ENCODE measurements at regions not wholly inside any gene's neighbourhood (a gene's known extent, or its start where the extent isn't known, plus 50 kb on each side); places are given as distances from the start of the nearest gene placed in this dataset.
"Not testable (repeated sequence)": the region's sequence is repeated elsewhere in the genome, so short reads cannot be mapped to it uniquely, and the experiment has no call there.

DNA sequence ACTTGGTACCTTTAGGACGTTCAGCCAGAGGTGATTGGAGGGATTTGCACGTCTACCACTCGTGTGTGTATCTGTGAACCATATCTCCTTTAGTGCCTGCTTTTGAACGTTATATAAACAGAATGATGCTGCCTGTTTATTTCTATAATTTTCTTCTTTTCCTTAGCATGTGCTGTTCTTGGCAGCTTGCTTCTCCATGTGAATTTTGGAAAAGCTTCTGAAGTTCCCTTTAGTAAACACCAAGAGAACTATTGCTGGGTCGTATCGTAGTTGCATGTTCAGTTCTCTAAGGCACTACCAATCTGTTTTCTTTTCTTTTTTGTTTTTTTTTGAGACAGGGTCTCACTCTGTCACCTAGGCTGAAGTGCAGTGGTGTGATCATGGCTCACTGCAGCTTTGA lies 73.8 kb upstream of the FANCC start:
- not testable (repeated sequence) for FAIRE-seq

DNA sequence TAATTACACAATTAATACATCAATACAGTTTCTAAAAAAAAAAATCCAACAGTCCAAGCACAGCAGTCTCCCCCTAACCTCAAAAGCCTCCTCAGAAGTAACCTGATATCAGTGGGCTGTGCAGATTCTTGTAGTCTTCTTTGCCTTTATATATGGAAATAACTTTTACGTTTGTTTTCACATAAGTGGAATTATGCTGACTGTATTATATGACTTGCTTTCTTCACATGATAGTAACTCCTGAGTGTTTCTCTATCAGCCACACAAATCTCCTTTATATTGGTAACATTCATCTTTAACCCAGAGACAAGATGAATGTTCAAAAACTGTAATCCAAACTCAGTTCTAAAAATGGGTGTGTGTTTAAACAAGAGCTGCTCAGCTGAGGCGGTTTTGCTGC lies 71.9 kb upstream of the FANCC start:
- no peak for FAIRE-seq

GRCh38 chr9:95386843-95387242 lies 69.3 kb upstream of the FANCC start:
- no peak for FAIRE-seq

DNA sequence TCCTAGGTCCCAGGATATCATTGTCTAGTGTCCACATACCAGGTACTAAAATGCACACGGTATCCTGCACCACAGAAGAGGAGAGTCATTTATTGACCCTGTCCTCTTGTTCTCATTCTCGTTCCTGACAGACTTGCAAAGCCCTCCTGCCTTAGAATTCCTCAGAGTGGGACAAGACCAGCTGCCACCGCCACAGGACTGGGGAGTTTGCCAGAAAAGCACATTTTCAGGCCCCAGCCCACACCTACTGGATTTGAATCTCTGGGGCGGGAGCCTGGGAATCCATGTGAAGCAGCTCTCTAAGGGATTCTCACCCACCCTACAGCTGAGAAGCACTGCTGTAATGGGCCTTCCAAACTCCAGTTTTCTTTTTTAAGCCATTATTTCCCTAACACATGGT lies 68.0 kb upstream of the FANCC start:
- no peak for FAIRE-seq

DNA sequence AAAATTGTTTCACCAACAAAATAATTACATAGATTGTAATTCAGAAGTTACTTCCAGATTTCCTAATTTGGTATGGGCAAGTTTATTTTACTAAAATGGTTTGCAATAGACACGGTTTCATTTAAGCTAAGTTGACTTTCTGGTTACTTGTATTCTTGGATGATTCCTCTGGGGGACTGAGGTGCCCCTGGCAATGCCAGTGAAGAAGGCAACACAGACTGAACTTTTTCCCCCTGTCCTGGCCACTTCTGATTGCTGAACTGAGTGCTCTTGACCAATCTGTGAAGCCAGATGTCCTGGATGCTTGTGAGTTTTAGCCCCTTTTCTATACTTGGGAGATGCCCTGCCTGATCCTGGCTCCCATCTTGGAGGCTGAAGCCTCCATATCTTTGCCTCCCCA lies 66.3 kb upstream of the FANCC start:
- no peak for FAIRE-seq

GRCh38 chr9:95383185-95383676 lies 65.7 kb upstream of the FANCC start:
- no peak for FAIRE-seq

DNA sequence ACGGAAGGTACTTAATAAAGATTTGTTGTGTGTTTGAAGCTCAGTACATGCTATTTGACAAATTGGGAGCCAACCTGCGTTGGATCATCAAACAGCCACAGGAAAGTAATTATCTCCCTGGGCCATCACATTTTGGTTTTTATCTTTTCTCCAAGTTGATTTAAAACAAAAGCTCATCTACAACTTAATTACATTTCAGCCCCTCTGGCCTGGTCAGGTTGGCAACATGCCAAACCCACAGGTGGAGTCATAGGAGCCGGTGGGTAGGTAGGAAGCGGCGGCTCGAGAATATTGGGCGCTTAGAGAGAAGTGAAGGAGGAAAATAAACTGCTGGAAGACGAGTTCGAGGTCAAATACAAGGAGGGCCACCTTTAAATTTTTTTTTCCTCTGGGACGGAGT lies 64.9 kb upstream of the FANCC start:
- FAIRE-seq, result no peak

DNA sequence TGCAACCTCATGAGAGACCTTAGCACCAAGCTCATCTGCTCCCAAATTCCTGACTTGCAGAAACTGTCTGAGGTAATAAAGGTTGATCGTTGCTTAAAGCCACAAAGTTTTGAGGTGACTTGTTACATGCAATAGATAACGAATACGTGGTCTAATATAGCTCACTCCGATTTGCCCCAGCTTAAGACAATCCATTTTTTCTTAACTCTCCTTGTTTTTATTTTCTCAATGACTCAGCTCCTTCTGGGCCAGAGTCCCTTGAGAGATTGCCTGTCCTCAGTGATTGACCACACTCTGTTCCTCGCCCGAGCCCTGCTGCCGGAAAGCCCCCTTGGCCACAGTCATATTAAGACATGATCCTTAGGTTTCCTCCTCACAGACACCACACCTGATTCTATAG lies 63.7 kb upstream of the FANCC start:
- no peak for FAIRE-seq

- no peak for FAIRE-seq
These were observed 62.1 kb upstream of the FANCC start for GRCh38 chr9:95379630-95380029.

DNA sequence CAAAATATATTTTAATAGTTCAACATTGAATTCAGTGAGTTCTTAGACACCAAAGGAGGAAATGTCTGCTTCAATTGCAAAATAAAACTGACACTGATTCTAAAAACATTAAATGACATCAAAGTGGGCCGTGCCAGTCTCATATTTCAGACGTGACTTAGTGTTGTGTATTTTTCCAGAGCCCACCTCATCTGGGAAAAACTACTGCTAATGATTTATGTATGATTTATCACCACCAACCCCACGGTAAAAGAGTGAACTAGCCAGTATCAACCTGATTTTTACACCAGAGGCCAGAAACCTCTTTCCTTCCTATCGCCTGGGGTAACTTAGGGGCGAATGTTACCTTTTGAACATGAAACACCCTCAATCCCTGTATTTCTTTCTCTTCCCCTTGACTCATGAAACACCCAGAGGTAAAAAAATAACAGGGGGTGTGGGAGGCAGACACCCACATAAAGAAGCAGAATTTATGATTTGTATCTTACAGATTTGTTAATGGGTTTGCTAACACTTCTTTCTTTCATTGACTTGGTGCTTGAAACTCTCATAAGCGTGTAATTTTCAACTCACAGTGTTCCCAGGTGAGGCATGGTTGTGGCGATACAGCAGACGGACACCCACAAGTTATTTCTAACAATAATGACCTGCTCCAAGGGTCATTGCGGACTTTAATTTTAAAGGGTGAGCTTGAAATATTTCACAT lies 56.4 kb upstream of the FANCC start:
- peak; percentile 74 for FAIRE-seq

- FAIRE-seq, result peak; percentile 30
These were observed 55.7 kb upstream of the FANCC start for GRCh38 chr9:95373069-95373681.

- FAIRE-seq, result no peak
These were observed 52.6 kb upstream of the FANCC start for GRCh38 chr9:95370064-95370463.

- no peak for FAIRE-seq
These were observed 51.1 kb upstream of the FANCC start for GRCh38 chr9:95368377-95369160.
